HEK293 (cell line): ENCODE measurements at regions not wholly inside any gene's neighbourhood (a gene's known extent, or its start where the extent isn't known, plus 50 kb on each side); places are given as distances from the start of the nearest gene placed in this dataset.

Experiments
- CTCF ChIA-PET: fragments of 350-600 bp; formaldehyde crosslinking; extraction: SDS; loops from one replicate; lab custom pipeline; 2021; ENCODE audit warnings: antibody characterized with exemption; lab: Yijun Ruan, JAX
- POLR2A ChIA-PET: fragments of 300-600 bp; formaldehyde crosslinking; extraction: SDS; loops from one replicate; lab custom pipeline; 2020; ENCODE audit warnings: antibody characterized with exemption, inconsistent platforms; lab: Yijun Ruan, JAX
- H3K27ac ChIP-seq: fragments of 200-500 bp; sonication (Bioruptor generic); 2 replicates; pipeline ENCODE4 v1.5.1; 2014; ENCODE audit warnings: low read depth, low read length, control low read depth, inconsistent platforms; ENCODE audit errors: extremely low read depth
- H3K36me3 ChIP-seq, 2 experiments: fragments of 200-500 bp in 1 of 2; sonication (Bioruptor generic) in 1 of 2; 1 replicate in 1 of 2; 2 replicates in 1 of 2; pipeline ENCODE4 v1.5.1; 2014 to 2017; ENCODE audit warnings: inconsistent platforms in 2 of 2, low read length in 2 of 2; ENCODE audit not compliant: control insufficient read depth in 2 of 2, insufficient read depth in 1 of 2
- H3K4me1 ChIP-seq: fragments of 200-500 bp; sonication (Bioruptor generic); 2 replicates; pipeline ENCODE4 v1.5.1; 2014; ENCODE audit warnings: mild to moderate bottlenecking, low read length, inconsistent platforms; ENCODE audit not compliant: control insufficient read depth, insufficient read depth
- H3K4me3 ChIP-seq: 2 replicates; pipeline ENCODE4 v1.5.1; 2011; ENCODE audit warnings: low read depth, mild to moderate bottlenecking, control low read depth, low read length, moderate library complexity
- H3K9me3 ChIP-seq: fragments of 200-500 bp; sonication (Bioruptor generic); 2 replicates; pipeline ENCODE4 v1.5.1; 2014; ENCODE audit warnings: low read depth, low read length, inconsistent platforms; ENCODE audit not compliant: control insufficient read depth, insufficient read depth
- KLF16 ChIP-seq: fragments of 450-650 bp; formaldehyde crosslinking; IDR thresholded peaks from 2 replicates; pipeline ENCODE4 v1.5.1; 2017; ENCODE audit warnings: missing biosample characterization, missing genetic modification characterization
- SCRT2 ChIP-seq: fragments of 450-650 bp; formaldehyde crosslinking; IDR thresholded peaks from 2 replicates; pipeline ENCODE4 v1.5.1; 2016; ENCODE audit warnings: missing biosample characterization, missing genetic modification characterization
- ZBTB17 ChIP-seq: fragments of 450-650 bp; formaldehyde crosslinking; IDR thresholded peaks from 2 replicates; pipeline ENCODE4 v1.5.1; 2016; ENCODE audit warnings: missing biosample characterization, missing genetic modification characterization
- ZEB2 ChIP-seq: fragments of 450-650 bp; formaldehyde crosslinking; IDR thresholded peaks from 2 replicates; pipeline ENCODE4 v1.5.1; 2016; ENCODE audit warnings: missing biosample characterization, missing genetic modification characterization
- ZNF211 ChIP-seq: fragments of 450-650 bp; formaldehyde crosslinking; IDR thresholded peaks from 2 replicates; pipeline ENCODE4 v1.5.1; 2016; ENCODE audit warnings: low read depth, missing biosample characterization, missing genetic modification characterization
- ZNF341 ChIP-seq: fragments of 450-650 bp; formaldehyde crosslinking; IDR thresholded peaks from 2 replicates; pipeline ENCODE4; 2016; ENCODE audit warnings: low read depth, missing biosample characterization, missing genetic modification characterization
- ZNF560 ChIP-seq: fragments of 450-650 bp; formaldehyde crosslinking; IDR thresholded peaks from 2 replicates; pipeline ENCODE4 v1.5.1; 2017; ENCODE audit warnings: missing biosample characterization, missing genetic modification characterization, borderline replicate concordance
- ZNF776 ChIP-seq: fragments of 450-650 bp; formaldehyde crosslinking; IDR thresholded peaks from 2 replicates; pipeline ENCODE4 v1.5.0; 2017; ENCODE audit warnings: missing biosample characterization, missing genetic modification characterization, borderline replicate concordance
- TF ChIP-seq, protein P1 (sequence below): fragments of 450-650 bp; formaldehyde crosslinking; IDR thresholded peaks from 2 replicates; pipeline ENCODE4 v1.5.1; 2016; ENCODE audit warnings: missing biosample characterization, missing genetic modification characterization
- TF ChIP-seq, protein P2 (sequence below): fragments of 450-650 bp; formaldehyde crosslinking; IDR thresholded peaks from 2 replicates; pipeline ENCODE4 v1.5.1; 2016; ENCODE audit warnings: missing biosample characterization, missing genetic modification characterization
- TF ChIP-seq, protein P3 (sequence below): fragments of 450-650 bp; formaldehyde crosslinking; IDR thresholded peaks from 2 replicates; pipeline ENCODE4 v1.5.1; 2016; ENCODE audit warnings: missing biosample characterization, missing genetic modification characterization
- TF ChIP-seq, protein P4 (sequence below): fragments of 450-650 bp; formaldehyde crosslinking; IDR thresholded peaks from 2 replicates; pipeline ENCODE4 v1.5.1; 2016; ENCODE audit warnings: missing biosample characterization, missing genetic modification characterization, low read depth
- TF ChIP-seq, protein P5 (sequence below): fragments of 450-650 bp; formaldehyde crosslinking; IDR thresholded peaks from 2 replicates; pipeline ENCODE4 v1.5.1; 2016; ENCODE audit warnings: missing biosample characterization, missing genetic modification characterization
- TF ChIP-seq, protein P6 (sequence below): fragments of 450-650 bp; formaldehyde crosslinking; IDR thresholded peaks from 2 replicates; pipeline ENCODE4 v1.5.1; 2016; ENCODE audit warnings: missing biosample characterization, missing genetic modification characterization
- TF ChIP-seq, protein P7 (sequence below): fragments of 450-650 bp; formaldehyde crosslinking; IDR thresholded peaks from 2 replicates; pipeline ENCODE4 v1.5.1; 2016; ENCODE audit warnings: missing biosample characterization, missing genetic modification characterization

DNA sequence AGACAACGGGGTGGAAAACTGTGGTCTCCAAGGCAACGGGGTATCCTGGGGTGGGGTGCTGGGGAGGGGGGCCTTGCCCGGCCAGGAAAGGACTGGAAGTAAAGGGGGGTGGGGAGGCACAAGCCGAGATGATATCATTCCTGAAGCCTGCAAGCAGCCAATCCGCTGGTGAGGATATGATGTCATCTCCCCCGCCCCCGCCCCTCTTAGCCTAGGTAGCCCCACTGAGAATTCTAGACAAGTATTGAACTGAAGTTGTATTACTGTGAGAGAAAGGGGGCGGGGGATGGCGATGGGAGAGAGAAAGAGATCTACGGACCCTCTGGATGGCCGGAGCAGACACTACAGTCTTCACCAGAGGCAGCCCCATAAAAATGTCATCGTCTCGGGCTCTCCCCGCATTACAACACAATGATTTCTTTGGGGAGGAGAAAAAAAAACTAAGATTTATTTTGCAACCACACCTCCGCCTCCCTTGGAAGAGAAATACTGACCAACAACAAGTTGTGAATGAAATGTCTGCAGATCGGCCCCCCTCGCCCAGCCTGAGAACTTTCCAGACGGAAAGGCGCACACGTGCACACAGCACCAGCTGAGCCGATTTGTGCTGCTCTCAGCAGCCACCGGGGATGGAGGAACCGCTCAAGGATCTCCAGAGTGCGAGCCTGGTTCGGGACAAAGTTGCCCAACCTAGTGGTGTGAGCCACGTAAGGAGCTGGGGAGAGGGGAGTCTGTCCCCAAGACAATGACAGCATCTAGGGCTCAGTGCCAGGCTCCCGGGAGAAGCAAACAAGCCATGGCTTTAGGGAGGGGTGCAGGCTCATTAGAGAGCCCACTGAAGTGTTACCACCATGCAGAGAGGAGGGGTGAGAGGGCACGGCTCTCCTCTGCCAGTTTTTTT, 222.1 kb downstream of the SOX9 start:
- CTCF ChIA-PET, result interaction anchor here (0.7 kb wide), 1 partner anchor 40 kb away, joined by 3 read pairs; no protein-coding TSS in a partner anchor
- TF ChIP-seq, protein P1, sequence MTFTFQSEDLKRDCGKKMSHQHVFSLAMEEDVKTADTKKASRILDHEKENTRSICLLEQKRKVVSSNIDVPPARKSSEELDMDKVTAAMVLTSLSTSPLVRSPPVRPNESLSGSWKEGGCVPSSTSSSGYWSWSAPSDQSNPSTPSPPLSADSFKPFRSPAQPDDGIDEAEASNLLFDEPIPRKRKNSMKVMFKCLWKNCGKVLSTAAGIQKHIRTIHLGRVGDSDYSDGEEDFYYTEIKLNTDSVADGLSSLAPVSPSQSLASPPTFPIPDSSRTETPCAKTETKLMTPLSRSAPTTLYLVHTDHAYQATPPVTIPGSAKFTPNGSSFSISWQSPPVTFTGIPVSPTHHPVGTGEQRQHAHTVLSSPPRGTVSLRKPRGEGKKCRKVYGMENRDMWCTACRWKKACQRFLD (tag by site-specific recombination), result no peak
- TF ChIP-seq, protein P2, sequence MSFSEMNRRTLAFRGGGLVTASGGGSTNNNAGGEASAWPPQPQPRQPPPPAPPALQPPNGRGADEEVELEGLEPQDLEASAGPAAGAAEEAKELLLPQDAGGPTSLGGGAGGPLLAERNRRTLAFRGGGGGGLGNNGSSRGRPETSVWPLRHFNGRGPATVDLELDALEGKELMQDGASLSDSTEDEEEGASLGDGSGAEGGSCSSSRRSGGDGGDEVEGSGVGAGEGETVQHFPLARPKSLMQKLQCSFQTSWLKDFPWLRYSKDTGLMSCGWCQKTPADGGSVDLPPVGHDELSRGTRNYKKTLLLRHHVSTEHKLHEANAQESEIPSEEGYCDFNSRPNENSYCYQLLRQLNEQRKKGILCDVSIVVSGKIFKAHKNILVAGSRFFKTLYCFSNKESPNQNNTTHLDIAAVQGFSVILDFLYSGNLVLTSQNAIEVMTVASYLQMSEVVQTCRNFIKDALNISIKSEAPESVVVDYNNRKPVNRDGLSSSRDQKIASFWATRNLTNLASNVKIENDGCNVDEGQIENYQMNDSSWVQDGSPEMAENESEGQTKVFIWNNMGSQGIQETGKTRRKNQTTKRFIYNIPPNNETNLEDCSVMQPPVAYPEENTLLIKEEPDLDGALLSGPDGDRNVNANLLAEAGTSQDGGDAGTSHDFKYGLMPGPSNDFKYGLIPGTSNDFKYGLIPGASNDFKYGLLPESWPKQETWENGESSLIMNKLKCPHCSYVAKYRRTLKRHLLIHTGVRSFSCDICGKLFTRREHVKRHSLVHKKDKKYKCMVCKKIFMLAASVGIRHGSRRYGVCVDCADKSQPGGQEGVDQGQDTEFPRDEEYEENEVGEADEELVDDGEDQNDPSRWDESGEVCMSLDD (tag by site-specific recombination), result 0 out of 2 replicates have a peak, but pooled peaks have one; percentile 29
- TF ChIP-seq KLF16 (0 out of 2 replicates have a peak, but pooled peaks have one; percentile 58), ZBTB17 (tag by site-specific recombination) (0 out of 2 replicates have a peak, but pooled peaks have one; percentile 33), ZNF211 (no peak), ZNF560 (tag by site-specific recombination) (no peak), SCRT2 (tag by site-specific recombination) (peak; percentile 50; the same call in 1 of the 2 replicates), ZEB2 (tag by site-specific recombination) (0 out of 2 replicates have a peak, but pooled peaks have one; percentile 25), ZNF341 (tag by site-specific recombination) (peak; percentile 71), ZNF776 (tag by site-specific recombination) (no peak)
- TF ChIP-seq, protein P3, sequence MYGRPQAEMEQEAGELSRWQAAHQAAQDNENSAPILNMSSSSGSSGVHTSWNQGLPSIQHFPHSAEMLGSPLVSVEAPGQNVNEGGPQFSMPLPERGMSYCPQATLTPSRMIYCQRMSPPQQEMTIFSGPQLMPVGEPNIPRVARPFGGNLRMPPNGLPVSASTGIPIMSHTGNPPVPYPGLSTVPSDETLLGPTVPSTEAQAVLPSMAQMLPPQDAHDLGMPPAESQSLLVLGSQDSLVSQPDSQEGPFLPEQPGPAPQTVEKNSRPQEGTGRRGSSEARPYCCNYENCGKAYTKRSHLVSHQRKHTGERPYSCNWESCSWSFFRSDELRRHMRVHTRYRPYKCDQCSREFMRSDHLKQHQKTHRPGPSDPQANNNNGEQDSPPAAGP (tag by site-specific recombination), result peak; percentile 65; the same call in 1 of the 2 replicates
- TF ChIP-seq, protein P4, sequence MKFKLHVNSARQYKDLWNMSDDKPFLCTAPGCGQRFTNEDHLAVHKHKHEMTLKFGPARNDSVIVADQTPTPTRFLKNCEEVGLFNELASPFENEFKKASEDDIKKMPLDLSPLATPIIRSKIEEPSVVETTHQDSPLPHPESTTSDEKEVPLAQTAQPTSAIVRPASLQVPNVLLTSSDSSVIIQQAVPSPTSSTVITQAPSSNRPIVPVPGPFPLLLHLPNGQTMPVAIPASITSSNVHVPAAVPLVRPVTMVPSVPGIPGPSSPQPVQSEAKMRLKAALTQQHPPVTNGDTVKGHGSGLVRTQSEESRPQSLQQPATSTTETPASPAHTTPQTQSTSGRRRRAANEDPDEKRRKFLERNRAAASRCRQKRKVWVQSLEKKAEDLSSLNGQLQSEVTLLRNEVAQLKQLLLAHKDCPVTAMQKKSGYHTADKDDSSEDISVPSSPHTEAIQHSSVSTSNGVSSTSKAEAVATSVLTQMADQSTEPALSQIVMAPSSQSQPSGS (tag by site-specific recombination), result peak; percentile 95
- TF ChIP-seq, protein P5, sequence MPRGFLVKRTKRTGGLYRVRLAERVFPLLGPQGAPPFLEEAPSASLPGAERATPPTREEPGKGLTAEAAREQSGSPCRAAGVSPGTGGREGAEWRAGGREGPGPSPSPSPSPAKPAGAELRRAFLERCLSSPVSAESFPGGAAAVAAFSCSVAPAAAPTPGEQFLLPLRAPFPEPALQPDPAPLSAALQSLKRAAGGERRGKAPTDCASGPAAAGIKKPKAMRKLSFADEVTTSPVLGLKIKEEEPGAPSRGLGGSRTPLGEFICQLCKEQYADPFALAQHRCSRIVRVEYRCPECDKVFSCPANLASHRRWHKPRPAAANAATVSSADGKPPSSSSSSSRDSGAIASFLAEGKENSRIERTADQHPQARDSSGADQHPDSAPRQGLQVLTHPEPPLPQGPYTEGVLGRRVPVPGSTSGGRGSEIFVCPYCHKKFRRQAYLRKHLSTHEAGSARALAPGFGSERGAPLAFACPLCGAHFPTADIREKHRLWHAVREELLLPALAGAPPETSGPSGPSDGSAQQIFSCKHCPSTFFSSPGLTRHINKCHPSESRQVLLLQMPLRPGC, result 0 out of 2 replicates have a peak, but pooled peaks have one; percentile 13
- TF ChIP-seq, protein P6, sequence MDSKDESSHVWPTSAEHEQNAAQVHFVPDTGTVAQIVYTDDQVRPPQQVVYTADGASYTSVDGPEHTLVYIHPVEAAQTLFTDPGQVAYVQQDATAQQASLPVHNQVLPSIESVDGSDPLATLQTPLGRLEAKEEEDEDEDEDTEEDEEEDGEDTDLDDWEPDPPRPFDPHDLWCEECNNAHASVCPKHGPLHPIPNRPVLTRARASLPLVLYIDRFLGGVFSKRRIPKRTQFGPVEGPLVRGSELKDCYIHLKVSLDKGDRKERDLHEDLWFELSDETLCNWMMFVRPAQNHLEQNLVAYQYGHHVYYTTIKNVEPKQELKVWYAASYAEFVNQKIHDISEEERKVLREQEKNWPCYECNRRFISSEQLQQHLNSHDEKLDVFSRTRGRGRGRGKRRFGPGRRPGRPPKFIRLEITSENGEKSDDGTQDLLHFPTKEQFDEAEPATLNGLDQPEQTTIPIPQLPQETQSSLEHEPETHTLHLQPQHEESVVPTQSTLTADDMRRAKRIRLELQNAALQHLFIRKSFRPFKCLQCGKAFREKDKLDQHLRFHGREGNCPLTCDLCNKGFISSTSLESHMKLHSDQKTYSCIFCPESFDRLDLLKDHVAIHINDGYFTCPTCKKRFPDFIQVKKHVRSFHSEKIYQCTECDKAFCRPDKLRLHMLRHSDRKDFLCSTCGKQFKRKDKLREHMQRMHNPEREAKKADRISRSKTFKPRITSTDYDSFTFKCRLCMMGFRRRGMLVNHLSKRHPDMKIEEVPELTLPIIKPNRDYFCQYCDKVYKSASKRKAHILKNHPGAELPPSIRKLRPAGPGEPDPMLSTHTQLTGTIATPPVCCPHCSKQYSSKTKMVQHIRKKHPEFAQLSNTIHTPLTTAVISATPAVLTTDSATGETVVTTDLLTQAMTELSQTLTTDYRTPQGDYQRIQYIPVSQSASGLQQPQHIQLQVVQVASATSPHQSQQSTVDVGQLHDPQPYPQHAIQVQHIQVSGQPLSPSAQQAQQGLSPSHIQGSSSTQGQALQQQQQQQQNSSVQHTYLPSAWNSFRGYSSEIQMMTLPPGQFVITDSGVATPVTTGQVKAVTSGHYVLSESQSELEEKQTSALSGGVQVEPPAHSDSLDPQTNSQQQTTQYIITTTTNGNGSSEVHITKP (tag by site-specific recombination), result peak; percentile 87
- TF ChIP-seq, protein P7, sequence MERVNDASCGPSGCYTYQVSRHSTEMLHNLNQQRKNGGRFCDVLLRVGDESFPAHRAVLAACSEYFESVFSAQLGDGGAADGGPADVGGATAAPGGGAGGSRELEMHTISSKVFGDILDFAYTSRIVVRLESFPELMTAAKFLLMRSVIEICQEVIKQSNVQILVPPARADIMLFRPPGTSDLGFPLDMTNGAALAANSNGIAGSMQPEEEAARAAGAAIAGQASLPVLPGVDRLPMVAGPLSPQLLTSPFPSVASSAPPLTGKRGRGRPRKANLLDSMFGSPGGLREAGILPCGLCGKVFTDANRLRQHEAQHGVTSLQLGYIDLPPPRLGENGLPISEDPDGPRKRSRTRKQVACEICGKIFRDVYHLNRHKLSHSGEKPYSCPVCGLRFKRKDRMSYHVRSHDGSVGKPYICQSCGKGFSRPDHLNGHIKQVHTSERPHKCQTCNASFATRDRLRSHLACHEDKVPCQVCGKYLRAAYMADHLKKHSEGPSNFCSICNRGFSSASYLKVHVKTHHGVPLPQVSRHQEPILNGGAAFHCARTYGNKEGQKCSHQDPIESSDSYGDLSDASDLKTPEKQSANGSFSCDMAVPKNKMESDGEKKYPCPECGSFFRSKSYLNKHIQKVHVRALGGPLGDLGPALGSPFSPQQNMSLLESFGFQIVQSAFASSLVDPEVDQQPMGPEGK (tag by site-specific recombination), result peak; percentile 86

More for the DNA sequence above, 222.1 kb downstream of the SOX9 start:
- Histone ChIP-seq H3K27ac (no peak overlapping the region; the same call in 1 of the 2 replicates), H3K4me3 (no peak overlapping the region), H3K9me3 (no peaks in the 10 kb centered on the region), H3K4me1 (peaks cover 3% of the 10 kb centered on the region; the same call in 1 of the 2 replicates), H3K36me3 (no peaks in the 10 kb centered on the region)
- POLR2A ChIA-PET, result no interaction called here
